ENCODE measurements at regions not wholly inside any gene's neighbourhood (a gene's known extent, or its start where the extent isn't known, plus 50 kb on each side); places are given as distances from the start of the nearest gene placed in this dataset.

GRCh38 chr10:131402771-131403650 lies 91.5 kb upstream of the TCERG1L start:
- TF ChIP-seq CTCF (IDR thresholded peaks at IDR 0.05) = no peak
- no peak for TF ChIP-seq POLR2AphosphoS5 (IDR thresholded peaks at IDR 0.05)

Data from suprapubic skin (tissue), 3 donors.